ELR (cell line): ENCODE measurements at regions not wholly inside any gene's neighbourhood (a gene's known extent, or its start where the extent isn't known, plus 50 kb on each side); places are given as distances from the start of the nearest gene placed in this dataset.
"Not testable (repeated sequence)": the region's sequence is repeated elsewhere in the genome, so short reads cannot be mapped to it uniquely, and the experiment has no call there.

Source experiments
- DNase-seq: peaks from one replicate; pipeline ENCODE4 v3.0.0-alpha.2; 2015; ENCODE audit warnings: low read depth

GRCh38 chr10:57959318-57960006, 308.2 kb downstream of the IPMK start:
- DNase-seq: no peak

GRCh38 chr10:57955076-57955475, 312.6 kb downstream of the IPMK start:
- peak; percentile 31 for DNase-seq

GRCh38 chr10:57952741-57953140, 315.0 kb downstream of the IPMK start:
- DNase-seq: peak; percentile 18

GRCh38 chr10:57950442-57950974, 317.2 kb downstream of the IPMK start:
- no peak for DNase-seq

GRCh38 chr10:57948796-57949195, 318.9 kb downstream of the IPMK start:
- peak; percentile 62 for DNase-seq

GRCh38 chr10:57946833-57947232, 320.9 kb downstream of the IPMK start:
- no peak for DNase-seq

- no peak for DNase-seq
Measured at GRCh38 chr10:57943701-57944100, 324.0 kb downstream of the IPMK start.

GRCh38 chr10:57925045-57925444, 342.6 kb downstream of the IPMK start:
- no peak for DNase-seq

GRCh38 chr10:57921140-57921539, 346.6 kb downstream of the IPMK start:
- DNase-seq: no peak

- no peak for DNase-seq
Measured at GRCh38 chr10:57919864-57920263, 347.8 kb downstream of the IPMK start.

GRCh38 chr10:57917019-57917418, 350.7 kb downstream of the IPMK start:
- no peak for DNase-seq

- no peak for DNase-seq
Measured at GRCh38 chr10:57905861-57906260, 361.8 kb downstream of the IPMK start.

- DNase-seq: no peak
Measured at GRCh38 chr10:57905010-57905409, 362.7 kb downstream of the IPMK start.

- no peak for DNase-seq
Measured at GRCh38 chr10:57898231-57898630, 369.5 kb downstream of the IPMK start.

- no peak for DNase-seq
Measured at GRCh38 chr10:57897611-57898010, 370.1 kb downstream of the IPMK start.

- DNase-seq: no peak
Measured at GRCh38 chr10:57894361-57894760, 373.3 kb downstream of the IPMK start.

- peak; percentile 1 for DNase-seq
Measured at GRCh38 chr10:57891201-57892006, 376.3 kb downstream of the IPMK start.

- DNase-seq: no peak
Measured at GRCh38 chr10:57890691-57891090, 377.0 kb downstream of the IPMK start.

GRCh38 chr10:57885618-57885968, 382.1 kb downstream of the IPMK start:
- not testable (repeated sequence) for DNase-seq

- no peak for DNase-seq
Measured at GRCh38 chr10:57884965-57885617, 382.6 kb downstream of the IPMK start.

GRCh38 chr10:57884407-57884806, 383.3 kb downstream of the IPMK start:
- no peak for DNase-seq

GRCh38 chr10:57880446-57881227, 387.1 kb downstream of the IPMK start:
- peak; percentile 5 for DNase-seq
